Upper lobe of right lung (tissue), 1 donor: ENCODE measurements at regions not wholly inside any gene's neighbourhood (a gene's known extent, or its start where the extent isn't known, plus 50 kb on each side); places are given as distances from the start of the nearest gene placed in this dataset.
A peak's percentile ranks its signal among the peaks of the same experiment; 100 is the strongest.

Experiments used
- ATAC-seq: fragments of 200-7000 bp; cut with Tn5 transposase; one replicate; pipeline ENCODE4 v1.9.1; 2020; ENCODE audit warnings: mild to moderate bottlenecking, moderate library complexity
- DNase-seq: peaks from one replicate; pipeline ENCODE4 v3.0.0-alpha.2; 2020
- H3K27ac ChIP-seq: fragments of 200-600 bp; one replicate; pipeline ENCODE4 v1.8.0; 2022
- H3K27me3 ChIP-seq: fragments of 200-600 bp; one replicate; pipeline ENCODE4 v1.8.0; 2022; ENCODE audit warnings: mild to moderate bottlenecking
- H3K36me3 ChIP-seq: fragments of 200-600 bp; one replicate; pipeline ENCODE4 v1.8.0; 2022
- H3K4me1 ChIP-seq: fragments of 200-600 bp; one replicate; pipeline ENCODE4 v1.8.0; 2022
- H3K4me3 ChIP-seq: fragments of 200-600 bp; one replicate; pipeline ENCODE4 v1.8.0; 2022; ENCODE audit warnings: mild to moderate bottlenecking
- H3K9me3 ChIP-seq: fragments of 200-600 bp; one replicate; pipeline ENCODE4 v1.8.0; 2022
- intact Hi-C: fragments of 100-400 bp; cut with DNase I; formaldehyde crosslinking; loops from one replicate; pipeline ENCODE4 v1.11.0; 2022
- TF ChIP-seq, protein P1 (sequence below): fragments of 200-600 bp; IDR thresholded peaks from one replicate; pipeline ENCODE4 v1.8.0; 2022; ENCODE audit warnings: antibody characterized with exemption
- donor health status: DM: no; HTN: yes; CAD: no; lungs with severe emphysema.

DNA sequence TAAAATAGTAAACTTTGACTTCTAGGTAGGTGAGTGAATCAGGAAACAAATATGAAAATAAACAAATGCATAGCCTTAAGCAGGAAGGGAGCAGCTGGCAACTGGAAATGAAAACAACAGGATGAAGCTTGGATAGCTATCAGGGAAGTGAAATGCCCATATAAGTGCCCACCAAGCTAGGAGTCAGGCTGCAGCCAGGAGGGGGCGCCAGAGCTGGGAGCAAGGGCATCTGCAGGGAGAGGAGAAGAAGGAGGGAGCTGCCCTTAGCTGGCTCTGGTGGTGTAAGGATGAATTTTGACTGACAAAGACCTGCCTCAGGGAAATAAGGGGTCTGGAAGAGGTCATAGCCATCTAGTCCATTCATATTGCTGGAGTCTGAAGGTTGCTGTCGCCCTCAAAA, 298.3 kb downstream of the TDRD15 start:
- peak; percentile 83 for DNase-seq
- Histone ChIP-seq H3K36me3 (no peaks in the 10 kb centered on the region), H3K4me1 (no peaks in the 10 kb centered on the region), H3K27ac (no peak overlapping the region), H3K4me3 (no peak overlapping the region), H3K27me3 (no peaks in the 10 kb centered on the region), H3K9me3 (no peaks in the 10 kb centered on the region)
- intact Hi-C loops = no loop called here
- TF ChIP-seq, protein P1, sequence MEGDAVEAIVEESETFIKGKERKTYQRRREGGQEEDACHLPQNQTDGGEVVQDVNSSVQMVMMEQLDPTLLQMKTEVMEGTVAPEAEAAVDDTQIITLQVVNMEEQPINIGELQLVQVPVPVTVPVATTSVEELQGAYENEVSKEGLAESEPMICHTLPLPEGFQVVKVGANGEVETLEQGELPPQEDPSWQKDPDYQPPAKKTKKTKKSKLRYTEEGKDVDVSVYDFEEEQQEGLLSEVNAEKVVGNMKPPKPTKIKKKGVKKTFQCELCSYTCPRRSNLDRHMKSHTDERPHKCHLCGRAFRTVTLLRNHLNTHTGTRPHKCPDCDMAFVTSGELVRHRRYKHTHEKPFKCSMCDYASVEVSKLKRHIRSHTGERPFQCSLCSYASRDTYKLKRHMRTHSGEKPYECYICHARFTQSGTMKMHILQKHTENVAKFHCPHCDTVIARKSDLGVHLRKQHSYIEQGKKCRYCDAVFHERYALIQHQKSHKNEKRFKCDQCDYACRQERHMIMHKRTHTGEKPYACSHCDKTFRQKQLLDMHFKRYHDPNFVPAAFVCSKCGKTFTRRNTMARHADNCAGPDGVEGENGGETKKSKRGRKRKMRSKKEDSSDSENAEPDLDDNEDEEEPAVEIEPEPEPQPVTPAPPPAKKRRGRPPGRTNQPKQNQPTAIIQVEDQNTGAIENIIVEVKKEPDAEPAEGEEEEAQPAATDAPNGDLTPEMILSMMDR = peak; percentile 38
- ATAC-seq = peak; percentile 76

- DNase-seq = no peak
- Histone ChIP-seq H3K27me3 (no peaks in the 10 kb centered on the region), H3K27ac (no peak overlapping the region), H3K4me3 (no peak overlapping the region), H3K4me1 (no peaks in the 10 kb centered on the region), H3K9me3 (no peaks in the 10 kb centered on the region), H3K36me3 (no peaks in the 10 kb centered on the region)
- intact Hi-C loops = no loop called here
- TF ChIP-seq, protein P1 = no peak
- no peak for ATAC-seq
Observed at GRCh38 chr2:21422724-21423522, 299.2 kb downstream of the TDRD15 start.

DNA sequence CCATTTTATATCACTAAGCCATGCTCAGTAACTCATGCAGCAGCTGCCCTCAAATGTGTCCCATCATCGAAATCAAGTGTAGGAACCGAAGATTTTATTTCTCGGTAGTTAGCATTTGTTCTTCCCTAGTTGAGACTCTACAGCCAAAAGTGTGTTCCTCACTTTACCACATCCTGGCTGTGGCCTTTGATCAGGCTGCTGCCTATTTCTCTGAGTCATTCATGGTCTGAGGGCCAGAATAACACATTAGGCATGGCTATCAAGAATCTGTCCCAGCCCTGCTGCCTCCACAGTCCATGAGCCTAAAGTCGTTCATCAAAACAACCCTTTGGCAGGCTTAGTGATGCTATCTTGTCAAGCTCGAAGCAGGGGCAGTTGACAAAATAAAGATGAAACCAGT, 300.1 kb downstream of the TDRD15 start:
- ATAC-seq = no peak
- intact Hi-C loops = no loop called here

DNA sequence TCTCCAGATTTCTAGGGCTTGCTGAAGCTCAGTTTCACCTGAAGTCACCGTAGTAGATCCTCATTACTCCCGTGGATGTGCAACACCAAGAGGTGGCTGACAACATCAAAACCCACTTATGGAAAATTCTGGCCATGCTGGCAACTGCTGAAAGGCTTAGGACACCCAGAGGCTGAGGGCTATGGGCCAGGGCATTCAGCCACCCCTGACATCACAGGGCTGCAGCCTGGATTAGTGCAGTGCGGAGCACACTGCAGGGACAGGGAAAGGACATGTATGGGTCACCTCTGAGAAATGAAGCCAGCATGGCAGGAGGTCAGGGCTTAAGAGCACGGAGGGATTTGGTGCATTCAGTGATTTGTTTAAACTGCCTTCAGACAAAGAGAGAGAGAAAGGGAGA, 300.6 kb downstream of the TDRD15 start:
- ATAC-seq (no peak), DNase-seq (no peak)
- Histone ChIP-seq H3K27me3 (no peaks in the 10 kb centered on the region), H3K4me1 (no peaks in the 10 kb centered on the region), H3K27ac (no peak overlapping the region), H3K9me3 (no peaks in the 10 kb centered on the region), H3K4me3 (no peak overlapping the region), H3K36me3 (no peaks in the 10 kb centered on the region)
- intact Hi-C loops = no loop called here
- TF ChIP-seq, protein P1 = no peak

More for the DNA sequence above, 300.1 kb downstream of the TDRD15 start:
- Histone ChIP-seq H3K9me3 (no peaks in the 10 kb centered on the region), H3K27me3 (no peaks in the 10 kb centered on the region), H3K36me3 (no peaks in the 10 kb centered on the region), H3K27ac (no peak overlapping the region), H3K4me1 (no peaks in the 10 kb centered on the region), H3K4me3 (no peak overlapping the region)
- TF ChIP-seq, protein P1 = no peak
- no peak for DNase-seq

GRCh38 chr2:21427606-21428005, 303.8 kb downstream of the TDRD15 start:
- intact Hi-C loops = no loop called here
- no peaks in the 10 kb centered on the region for H3K27me3 ChIP-seq
- H3K4me1 ChIP-seq = no peaks in the 10 kb centered on the region
- H3K4me3 ChIP-seq = no peak overlapping the region
- no peak for DNase-seq
- no peak overlapping the region for H3K27ac ChIP-seq
- H3K36me3 ChIP-seq = no peaks in the 10 kb centered on the region
- ATAC-seq = peak; percentile 33
- TF ChIP-seq, protein P1 = no peak
- H3K9me3 ChIP-seq = no peaks in the 10 kb centered on the region
